ENCODE measurements at regions not wholly inside any gene's neighbourhood (a gene's known extent, or its start where the extent isn't known, plus 50 kb on each side); places are given as distances from the start of the nearest gene placed in this dataset.
"Not testable (repeated sequence)": the region's sequence is repeated elsewhere in the genome, so short reads cannot be mapped to it uniquely, and the experiment has no call there.

- no peak for DNase-seq (ENCODE audit: low spot score)
- TF ChIP-seq, protein P1, sequence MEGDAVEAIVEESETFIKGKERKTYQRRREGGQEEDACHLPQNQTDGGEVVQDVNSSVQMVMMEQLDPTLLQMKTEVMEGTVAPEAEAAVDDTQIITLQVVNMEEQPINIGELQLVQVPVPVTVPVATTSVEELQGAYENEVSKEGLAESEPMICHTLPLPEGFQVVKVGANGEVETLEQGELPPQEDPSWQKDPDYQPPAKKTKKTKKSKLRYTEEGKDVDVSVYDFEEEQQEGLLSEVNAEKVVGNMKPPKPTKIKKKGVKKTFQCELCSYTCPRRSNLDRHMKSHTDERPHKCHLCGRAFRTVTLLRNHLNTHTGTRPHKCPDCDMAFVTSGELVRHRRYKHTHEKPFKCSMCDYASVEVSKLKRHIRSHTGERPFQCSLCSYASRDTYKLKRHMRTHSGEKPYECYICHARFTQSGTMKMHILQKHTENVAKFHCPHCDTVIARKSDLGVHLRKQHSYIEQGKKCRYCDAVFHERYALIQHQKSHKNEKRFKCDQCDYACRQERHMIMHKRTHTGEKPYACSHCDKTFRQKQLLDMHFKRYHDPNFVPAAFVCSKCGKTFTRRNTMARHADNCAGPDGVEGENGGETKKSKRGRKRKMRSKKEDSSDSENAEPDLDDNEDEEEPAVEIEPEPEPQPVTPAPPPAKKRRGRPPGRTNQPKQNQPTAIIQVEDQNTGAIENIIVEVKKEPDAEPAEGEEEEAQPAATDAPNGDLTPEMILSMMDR (IDR thresholded peaks at IDR 0.05): no peak
- no peak for ATAC-seq (ENCODE audit: low FRiP score)
These were observed 152.9 kb upstream of the ANKFN1 start for GRCh38 chr17:56000411-56000810.

DNA sequence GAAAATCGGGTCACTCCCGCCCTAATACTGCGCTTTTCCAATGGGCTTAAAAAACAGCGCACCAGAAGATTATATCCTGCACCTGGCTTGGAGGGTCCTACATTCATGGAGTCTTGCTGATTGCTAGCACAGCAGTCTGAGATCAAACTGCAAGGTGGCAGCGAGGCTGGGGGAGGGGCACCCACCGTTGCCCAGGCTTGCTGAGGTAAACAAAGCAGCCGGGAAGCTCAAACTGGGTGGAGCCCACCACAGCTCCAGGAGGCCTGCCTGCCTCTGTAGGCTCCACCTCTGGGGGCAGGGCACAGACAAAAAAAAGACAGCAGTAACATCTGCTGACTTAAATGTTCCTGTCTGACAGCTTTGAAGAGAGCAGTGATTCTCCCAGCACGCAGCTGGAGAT, 150.6 kb upstream of the ANKFN1 start:
- not testable (repeated sequence) for DNase-seq (ENCODE audit: low spot score); ATAC-seq (ENCODE audit: low FRiP score)

DNA sequence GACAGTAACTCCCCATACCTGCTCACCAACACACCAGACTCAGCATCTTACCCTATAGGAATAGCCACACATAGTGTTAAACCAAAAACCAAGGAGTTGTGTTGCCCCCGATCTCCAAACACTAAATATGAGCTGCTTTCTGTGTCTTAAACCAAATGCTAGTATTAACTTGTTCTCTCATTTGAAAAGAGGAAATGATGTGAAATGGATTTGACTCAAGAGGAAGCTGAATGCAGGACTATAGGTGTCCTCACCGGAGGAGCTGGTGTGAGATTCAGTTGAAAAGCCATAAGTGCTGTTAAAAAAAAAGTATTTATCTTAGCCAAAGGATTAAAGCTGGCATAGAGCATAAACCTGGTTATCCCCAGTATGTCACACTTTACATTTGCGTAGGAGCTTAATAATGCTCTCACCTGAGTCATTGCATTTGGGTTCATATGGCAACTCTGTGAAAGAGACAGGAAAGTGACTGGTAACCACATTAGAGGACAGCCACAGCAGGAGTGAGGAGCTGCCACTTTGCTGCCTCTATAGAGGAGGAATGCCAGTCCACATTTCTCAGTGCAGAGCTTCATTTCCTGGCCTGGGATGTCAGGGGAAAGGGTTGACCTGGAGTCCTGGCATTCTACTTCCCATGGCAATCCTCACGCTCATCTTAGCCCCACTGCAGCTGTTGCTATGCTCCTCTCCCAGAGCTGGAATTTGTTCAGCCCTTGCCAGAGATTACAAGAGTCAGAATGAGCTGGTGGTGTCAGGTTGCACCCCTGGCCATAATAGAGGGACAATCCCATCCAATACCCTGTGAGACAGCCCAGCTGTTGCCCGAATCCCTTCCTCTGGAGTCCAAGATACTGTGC, 143.3 kb upstream of the ANKFN1 start:
- ATAC-seq (ENCODE audit: low FRiP score): no peak
- no peak for DNase-seq (ENCODE audit: low spot score)
- TF ChIP-seq, protein P1 (IDR thresholded peaks at IDR 0.05): no peak

- ATAC-seq (ENCODE audit: low FRiP score) (no peak), DNase-seq (ENCODE audit: low spot score) (no peak)
- TF ChIP-seq, protein P1 (IDR thresholded peaks at IDR 0.05): no peak
These were observed 141.7 kb upstream of the ANKFN1 start for GRCh38 chr17:56011406-56012131.

- DNase-seq (ENCODE audit: low spot score) (no peak), ATAC-seq (ENCODE audit: low FRiP score) (no peak)
- TF ChIP-seq, protein P1 (IDR thresholded peaks at IDR 0.05): no peak
These were observed 135.1 kb upstream of the ANKFN1 start for GRCh38 chr17:56018211-56018610.

GRCh38 chr17:56020369-56020768, 132.9 kb upstream of the ANKFN1 start:
- TF ChIP-seq, protein P1 (IDR thresholded peaks at IDR 0.05): no peak

DNA sequence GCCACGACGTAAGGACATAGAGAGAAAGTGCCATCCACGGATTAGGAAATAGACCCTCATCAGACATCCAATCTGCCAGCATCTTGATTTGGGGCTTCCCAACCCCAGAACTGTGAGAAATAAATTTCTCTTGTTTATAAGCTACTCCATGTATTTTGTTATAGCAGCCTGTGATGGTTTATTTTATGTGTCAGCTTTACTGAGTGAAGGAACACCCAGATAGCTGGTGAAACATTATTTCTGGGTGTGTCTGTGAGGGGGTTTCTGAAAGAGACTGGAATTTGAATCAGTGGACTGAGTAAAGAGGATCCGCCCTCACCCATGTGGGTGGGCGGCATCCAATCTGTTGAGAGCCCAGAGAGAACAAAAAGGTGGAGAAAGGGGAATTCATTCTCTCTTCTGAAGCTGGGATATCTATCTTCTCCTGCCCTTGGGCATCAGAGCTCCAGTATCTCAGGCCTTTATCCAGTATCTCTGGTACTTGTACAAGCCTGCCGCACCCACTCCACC, 131.5 kb upstream of the ANKFN1 start:
- TF ChIP-seq, protein P1 (IDR thresholded peaks at IDR 0.05): no peak
- no peak for ATAC-seq (ENCODE audit: low FRiP score)
- no peak for DNase-seq (ENCODE audit: low spot score)

More at GRCh38 chr17:56020369-56020768, 132.9 kb upstream of the ANKFN1 start:
- no peak for ATAC-seq (ENCODE audit: low FRiP score)
- DNase-seq (ENCODE audit: low spot score): no peak
